Kidney epithelial cell (primary cell): ENCODE measurements at regions not wholly inside any gene's neighbourhood (a gene's known extent, or its start where the extent isn't known, plus 50 kb on each side); places are given as distances from the start of the nearest gene placed in this dataset.

Experiments used
- DNase-seq: peaks from one replicate; pipeline ENCODE4 v3.0.0-alpha.2; 2010; ENCODE audit warnings: low read depth
- H3K27me3 ChIP-seq: 2 replicates; pipeline ENCODE4 v1.6.0; 2011; ENCODE audit warnings: low read length; ENCODE audit not compliant: control insufficient read depth, insufficient read depth
- H3K36me3 ChIP-seq: 2 replicates; pipeline ENCODE4 v1.5.1; 2011; ENCODE audit warnings: low read length; ENCODE audit not compliant: control insufficient read depth, insufficient read depth
- H3K4me3 ChIP-seq: 2 replicates; pipeline ENCODE4 v1.5.1; 2011; ENCODE audit warnings: low read depth, mild to moderate bottlenecking, control low read depth, low read length
- TF ChIP-seq, protein P1 (sequence below): IDR thresholded peaks from 2 replicates; pipeline ENCODE4 v1.5.1; 2011; ENCODE audit warnings: mild to moderate bottlenecking, moderate library complexity, low read length, control low read depth, inconsistent platforms; ENCODE audit not compliant: insufficient read depth, poor library complexity, severe bottlenecking

DNA sequence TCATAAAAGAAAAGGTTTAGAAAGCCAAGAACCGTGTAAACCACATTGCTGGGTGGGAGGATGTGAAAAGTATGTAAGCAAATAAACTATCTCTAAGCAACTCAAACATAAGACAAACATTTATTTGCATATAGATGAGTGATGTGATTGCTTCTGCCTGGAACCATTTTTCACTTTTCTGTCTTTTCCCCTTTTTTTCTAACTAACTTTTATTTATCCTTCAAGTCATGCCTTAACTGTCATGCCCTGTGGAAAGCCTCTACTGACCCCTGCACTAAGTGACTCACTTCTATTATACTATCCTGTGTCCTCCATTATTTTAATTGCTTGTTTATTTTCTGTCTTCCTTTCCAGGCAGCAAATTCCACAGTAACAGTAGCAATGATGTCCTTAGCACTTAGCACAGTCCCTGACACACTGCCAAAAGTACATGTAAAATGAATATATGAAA, 87.5 kb upstream of the CTAGE1 start:
- TF ChIP-seq, protein P1, sequence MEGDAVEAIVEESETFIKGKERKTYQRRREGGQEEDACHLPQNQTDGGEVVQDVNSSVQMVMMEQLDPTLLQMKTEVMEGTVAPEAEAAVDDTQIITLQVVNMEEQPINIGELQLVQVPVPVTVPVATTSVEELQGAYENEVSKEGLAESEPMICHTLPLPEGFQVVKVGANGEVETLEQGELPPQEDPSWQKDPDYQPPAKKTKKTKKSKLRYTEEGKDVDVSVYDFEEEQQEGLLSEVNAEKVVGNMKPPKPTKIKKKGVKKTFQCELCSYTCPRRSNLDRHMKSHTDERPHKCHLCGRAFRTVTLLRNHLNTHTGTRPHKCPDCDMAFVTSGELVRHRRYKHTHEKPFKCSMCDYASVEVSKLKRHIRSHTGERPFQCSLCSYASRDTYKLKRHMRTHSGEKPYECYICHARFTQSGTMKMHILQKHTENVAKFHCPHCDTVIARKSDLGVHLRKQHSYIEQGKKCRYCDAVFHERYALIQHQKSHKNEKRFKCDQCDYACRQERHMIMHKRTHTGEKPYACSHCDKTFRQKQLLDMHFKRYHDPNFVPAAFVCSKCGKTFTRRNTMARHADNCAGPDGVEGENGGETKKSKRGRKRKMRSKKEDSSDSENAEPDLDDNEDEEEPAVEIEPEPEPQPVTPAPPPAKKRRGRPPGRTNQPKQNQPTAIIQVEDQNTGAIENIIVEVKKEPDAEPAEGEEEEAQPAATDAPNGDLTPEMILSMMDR, result no peak
- no peak for DNase-seq
- H3K27me3 ChIP-seq, result no peaks in the 10 kb centered on the region
- no peaks in the 10 kb centered on the region for H3K36me3 ChIP-seq
- H3K4me3 ChIP-seq, result no peak overlapping the region

DNA sequence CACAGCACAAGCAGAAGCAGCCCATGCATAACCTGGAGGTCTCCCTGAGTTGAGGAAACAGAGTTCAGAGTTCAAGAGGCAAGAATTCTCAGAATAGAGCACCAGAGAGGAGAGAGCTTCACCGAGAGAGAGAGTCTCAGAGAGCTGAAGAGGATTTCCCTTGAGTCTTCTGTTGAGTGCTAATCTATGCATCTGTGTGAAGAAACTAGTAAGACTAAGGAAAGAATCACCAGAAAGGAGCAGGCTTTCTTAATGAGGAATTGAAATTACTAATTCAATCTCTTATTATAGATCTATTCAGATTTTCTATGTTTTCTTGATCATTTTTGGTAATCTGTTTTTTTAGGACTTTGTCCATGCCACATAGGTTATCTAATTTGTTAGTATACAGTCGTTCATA, 89.3 kb upstream of the CTAGE1 start:
- Histone ChIP-seq H3K36me3 (no peaks in the 10 kb centered on the region), H3K27me3 (no peaks in the 10 kb centered on the region), H3K4me3 (no peak overlapping the region)
- DNase-seq, result no peak
- TF ChIP-seq, protein P1, result no peak

DNA sequence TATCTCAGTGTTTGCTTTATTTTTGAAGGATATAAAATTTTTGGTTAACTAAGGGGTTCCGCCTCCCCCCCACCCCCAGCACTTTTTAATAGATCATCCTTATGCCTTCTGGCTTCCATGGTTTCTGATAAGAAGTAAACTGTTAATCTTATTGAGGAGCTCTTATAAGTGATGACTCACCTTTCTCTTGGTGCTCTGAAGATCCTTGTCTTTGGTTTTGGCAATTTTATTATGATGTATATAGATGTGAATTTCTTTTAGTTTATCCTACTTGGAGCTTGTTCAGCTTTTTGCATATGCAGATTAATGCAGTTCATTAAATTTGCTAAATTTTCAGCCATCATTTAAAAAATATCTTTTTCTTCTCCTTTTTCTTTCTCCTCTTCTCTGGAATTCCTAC, 91.7 kb upstream of the CTAGE1 start:
- no peak for DNase-seq
- H3K36me3 ChIP-seq, result no peaks in the 10 kb centered on the region
- TF ChIP-seq, protein P1, result no peak
- no peak overlapping the region for H3K4me3 ChIP-seq
- no peaks in the 10 kb centered on the region for H3K27me3 ChIP-seq

DNA sequence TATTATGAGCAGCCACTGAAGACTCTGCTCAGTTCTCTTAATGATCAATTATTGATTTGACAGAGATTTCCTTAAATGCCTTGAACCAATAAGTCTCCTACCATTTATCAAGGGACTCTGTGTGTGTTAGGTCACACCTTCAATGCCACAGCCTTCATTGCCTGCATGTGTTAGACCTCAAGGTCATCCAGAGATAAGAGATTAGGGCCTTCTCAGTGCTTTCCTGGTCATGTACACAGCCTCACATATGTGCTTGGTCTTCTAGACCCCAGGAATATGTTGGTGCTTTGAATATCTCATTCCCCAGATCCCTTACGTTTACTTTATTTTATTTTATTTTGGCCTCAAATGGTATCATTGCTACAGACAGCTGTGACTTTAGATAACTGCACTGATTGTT, 93.0 kb upstream of the CTAGE1 start:
- no peak for DNase-seq
- no peaks in the 10 kb centered on the region for H3K36me3 ChIP-seq
- no peaks in the 10 kb centered on the region for H3K27me3 ChIP-seq
- TF ChIP-seq, protein P1, result no peak
- H3K4me3 ChIP-seq, result no peak overlapping the region

DNA sequence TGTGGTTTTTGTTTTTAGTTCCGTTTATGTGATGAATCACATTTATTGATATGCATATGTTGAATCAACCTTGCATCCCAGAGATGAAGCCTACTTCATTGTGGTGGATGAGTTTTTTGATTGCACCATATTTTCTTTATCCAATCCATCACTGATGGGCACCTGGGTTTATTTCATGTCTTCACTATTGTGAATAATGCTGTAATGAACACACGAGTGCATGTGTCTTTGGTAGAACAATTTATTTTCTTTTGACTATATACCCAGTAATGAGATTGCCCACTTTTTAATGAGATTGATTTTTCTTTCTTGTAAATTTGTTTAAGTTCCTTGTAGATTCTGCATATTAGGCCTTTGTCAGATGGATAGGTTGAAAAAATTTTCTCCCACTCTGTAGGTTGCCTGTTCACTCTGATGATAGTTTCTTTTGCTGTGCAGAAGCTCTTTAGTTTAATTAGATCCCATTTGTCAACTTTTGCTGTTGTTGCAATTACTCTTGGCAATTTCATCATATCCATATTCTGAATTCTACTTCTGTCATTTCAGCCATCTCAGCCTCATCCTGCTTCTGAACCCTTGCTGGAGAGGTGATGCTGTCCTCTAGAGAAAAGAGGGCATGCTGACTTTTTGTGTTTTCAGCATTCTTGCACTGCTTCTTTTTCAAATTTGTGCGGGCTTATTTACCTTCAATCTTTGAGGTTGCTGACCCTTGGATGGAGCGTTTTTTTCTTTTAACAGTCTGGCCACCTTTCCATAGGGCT, 96.2 kb upstream of the CTAGE1 start:
- Histone ChIP-seq H3K36me3 (no peaks in the 10 kb centered on the region), H3K27me3 (no peaks in the 10 kb centered on the region), H3K4me3 (no peak overlapping the region)
- DNase-seq, result no peak
- TF ChIP-seq, protein P1, result no peak

DNA sequence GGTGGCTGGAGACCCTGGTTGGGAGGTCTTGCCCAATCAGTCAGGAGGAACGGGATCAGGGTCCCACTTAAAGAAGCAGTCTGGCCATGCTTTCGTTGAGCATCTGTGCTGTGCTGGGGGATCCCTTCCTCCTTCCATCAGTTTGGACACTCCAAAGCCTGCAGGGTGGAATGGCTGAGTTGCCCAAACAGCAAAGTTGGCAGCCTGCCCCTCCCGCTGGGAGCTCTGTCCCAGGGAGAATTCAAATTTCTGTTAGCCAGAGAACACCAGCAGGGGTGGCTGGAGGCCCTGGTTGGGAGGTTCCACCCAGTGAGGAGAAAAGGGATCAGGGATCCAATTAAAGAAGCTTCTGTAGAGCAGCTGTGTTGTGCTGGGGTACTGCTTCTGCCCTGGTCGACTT, 96.9 kb upstream of the CTAGE1 start:
- Histone ChIP-seq H3K36me3 (no peaks in the 10 kb centered on the region), H3K27me3 (no peaks in the 10 kb centered on the region), H3K4me3 (no peak overlapping the region)
- no peak for DNase-seq
- TF ChIP-seq, protein P1, result no peak
